Brain microvascular endothelial cell (primary cell): ENCODE measurements at regions not wholly inside any gene's neighbourhood (a gene's known extent, or its start where the extent isn't known, plus 50 kb on each side); places are given as distances from the start of the nearest gene placed in this dataset.

Experiments used
- DNase-seq: peaks from one replicate; pipeline ENCODE4 v3.0.0-alpha.2; 2020
- H3K27ac ChIP-seq: fragments of 250-450 bp; sonication (Bioruptor Pico); 2 replicates; pipeline ENCODE4 v1.5.1; 2020; ENCODE audit warnings: mild to moderate bottlenecking, moderate library complexity
- H3K27me3 ChIP-seq: fragments of 250-450 bp; sonication (Bioruptor Pico); replicated peaks from 2 replicates; pipeline ENCODE4 v1.5.1; 2020; ENCODE audit warnings: mild to moderate bottlenecking
- H3K36me3 ChIP-seq: fragments of 250-450 bp; sonication (Bioruptor Pico); replicated peaks from 2 replicates; pipeline ENCODE4 v1.5.1; 2020; ENCODE audit warnings: mild to moderate bottlenecking
- H3K4me3 ChIP-seq: 2 replicates; pipeline ENCODE4 v1.5.1; 2011; ENCODE audit warnings: low read depth, mild to moderate bottlenecking, control low read depth, low read length, moderate library complexity
- CTCF ChIP-seq: IDR thresholded peaks from 2 replicates; pipeline ENCODE4 v1.5.1; 2011; ENCODE audit warnings: low read depth, mild to moderate bottlenecking, moderate library complexity, low read length, control low read depth, inconsistent platforms; ENCODE audit errors: missing control alignments
- in situ Hi-C: cut with HindIII; loops from 2 replicates; pipeline ENCODE4 v1.10.0; 2017; ENCODE audit warnings: low sequenced_read_pairs, low pct_ligation_motif_present

GRCh38 chr12:91982946-91983345 lies 162.7 kb downstream of the BTG1 start:
- in situ Hi-C loops: no loop called here
- Histone ChIP-seq H3K4me3 (no peak overlapping the region), H3K36me3 (no peaks in the 10 kb centered on the region), H3K27me3 (no peaks in the 10 kb centered on the region), H3K27ac (no peak overlapping the region)
- TF ChIP-seq CTCF: no peak
- no peak for DNase-seq

- no peak for DNase-seq
- no peak overlapping the region for H3K27ac ChIP-seq
- H3K27me3 ChIP-seq: no peaks in the 10 kb centered on the region
- no peaks in the 10 kb centered on the region for H3K36me3 ChIP-seq
- no peak for TF ChIP-seq CTCF
- in situ Hi-C loops: no loop called here
- no peak overlapping the region for H3K4me3 ChIP-seq
These were observed 165.2 kb downstream of the BTG1 start for GRCh38 chr12:91980389-91980821.

DNA sequence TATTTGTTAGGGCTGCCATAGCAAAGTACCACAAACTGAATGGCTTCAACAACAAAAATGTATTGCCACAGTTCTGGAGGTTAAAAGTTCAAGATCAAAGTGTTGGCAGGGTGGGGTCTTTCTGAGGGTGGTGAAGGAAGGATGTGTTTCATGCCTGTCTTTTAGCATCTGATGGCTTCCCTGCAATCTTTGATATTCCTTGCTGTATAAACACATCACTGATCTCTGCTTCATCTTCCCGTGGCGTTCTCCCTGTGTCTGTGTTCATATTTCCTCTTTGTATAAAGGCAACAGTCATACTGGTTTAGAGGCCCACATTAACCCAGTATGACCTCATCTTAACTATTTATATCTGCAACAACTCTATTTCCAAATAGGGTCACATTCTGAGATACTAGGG lies 167.5 kb downstream of the BTG1 start:
- TF ChIP-seq CTCF: no peak
- in situ Hi-C loops: no loop called here
- Histone ChIP-seq H3K27ac (no peak overlapping the region), H3K36me3 (no peaks in the 10 kb centered on the region), H3K4me3 (no peak overlapping the region), H3K27me3 (no peaks in the 10 kb centered on the region)
- DNase-seq: no peak

- no peak for DNase-seq
- in situ Hi-C loops: no loop called here
These were observed 169.8 kb downstream of the BTG1 start for GRCh38 chr12:91975891-91976290.

GRCh38 chr12:91974541-91975085 lies 171.0 kb downstream of the BTG1 start:
- H3K27me3 ChIP-seq: no peaks in the 10 kb centered on the region
- no peaks in the 10 kb centered on the region for H3K36me3 ChIP-seq
- in situ Hi-C loops: no loop called here
- no peak overlapping the region for H3K4me3 ChIP-seq
- no peak overlapping the region for H3K27ac ChIP-seq
- no peak for TF ChIP-seq CTCF
- no peak for DNase-seq

More at GRCh38 chr12:91975891-91976290, 169.8 kb downstream of the BTG1 start:
- Histone ChIP-seq H3K4me3 (no peak overlapping the region), H3K27ac (no peak overlapping the region), H3K27me3 (no peaks in the 10 kb centered on the region), H3K36me3 (no peaks in the 10 kb centered on the region)
- TF ChIP-seq CTCF: no peak

DNA sequence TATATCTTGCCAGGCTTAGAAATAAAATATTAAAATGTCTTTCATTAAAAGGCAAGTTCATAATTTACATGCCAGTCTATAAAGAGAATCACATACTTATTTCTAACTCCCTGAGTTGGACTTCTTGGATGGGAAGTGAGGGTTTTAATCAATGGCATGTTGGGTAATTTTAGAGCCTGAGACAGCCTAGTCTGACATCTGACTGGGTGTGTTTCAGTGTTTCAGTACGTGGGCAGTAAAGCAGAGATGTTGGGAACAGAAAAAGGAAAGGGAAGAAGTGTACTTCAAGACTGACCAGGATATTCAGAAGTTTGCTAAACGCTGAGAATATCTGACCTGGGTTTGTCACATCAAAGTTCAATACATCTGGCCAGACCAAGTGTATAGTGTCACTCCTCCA lies 171.8 kb downstream of the BTG1 start:
- in situ Hi-C loops: no loop called here
- no peak for DNase-seq

More for the DNA sequence above, 171.8 kb downstream of the BTG1 start:
- no peak for TF ChIP-seq CTCF
- no peak overlapping the region for H3K4me3 ChIP-seq
- H3K27me3 ChIP-seq: no peaks in the 10 kb centered on the region
- H3K36me3 ChIP-seq: no peaks in the 10 kb centered on the region
- H3K27ac ChIP-seq: no peak overlapping the region
